ENCODE measurements at regions not wholly inside any gene's neighbourhood (a gene's known extent, or its start where the extent isn't known, plus 50 kb on each side); places are given as distances from the start of the nearest gene placed in this dataset.

DNA sequence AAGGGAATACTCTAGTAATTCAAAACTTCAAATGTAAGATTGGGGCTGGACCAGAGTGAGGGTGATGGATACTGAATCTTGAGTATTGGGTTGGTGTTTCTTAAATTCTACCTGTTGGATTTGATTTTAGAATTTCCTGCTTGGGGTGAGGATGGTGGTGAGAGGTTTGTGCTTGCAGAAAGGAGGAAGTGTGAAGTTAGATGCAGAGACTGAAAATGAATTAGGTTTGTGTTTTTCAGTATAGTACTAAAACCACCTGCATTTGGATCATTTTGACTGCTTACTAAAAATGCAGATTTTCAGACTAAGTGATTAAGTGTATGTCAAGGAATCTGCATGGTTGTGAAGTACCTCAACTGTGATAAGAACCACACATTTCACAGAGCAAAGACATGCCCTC lies 131.5 kb upstream of the CENPE start:
- DNase-seq (no peak), ATAC-seq (replicated peaks) (no peak)
- H3K27ac Mint-ChIP-seq, result no peak overlapping the region
- H3K4me1 Mint-ChIP-seq (ENCODE audit: low read depth in 2 of 2), result no peaks in the 10 kb centered on the region
- peaks cover 0 to 3% of the 10 kb centered on the region in 2 donors for H3K9me3 Mint-ChIP-seq
- no peaks in the 10 kb centered on the region for H3K36me3 Mint-ChIP-seq (ENCODE audit: insufficient read depth)
- H3K4me3 Mint-ChIP-seq, result no peak overlapping the region
- no peaks in the 10 kb centered on the region for H3K27me3 Mint-ChIP-seq

DNA sequence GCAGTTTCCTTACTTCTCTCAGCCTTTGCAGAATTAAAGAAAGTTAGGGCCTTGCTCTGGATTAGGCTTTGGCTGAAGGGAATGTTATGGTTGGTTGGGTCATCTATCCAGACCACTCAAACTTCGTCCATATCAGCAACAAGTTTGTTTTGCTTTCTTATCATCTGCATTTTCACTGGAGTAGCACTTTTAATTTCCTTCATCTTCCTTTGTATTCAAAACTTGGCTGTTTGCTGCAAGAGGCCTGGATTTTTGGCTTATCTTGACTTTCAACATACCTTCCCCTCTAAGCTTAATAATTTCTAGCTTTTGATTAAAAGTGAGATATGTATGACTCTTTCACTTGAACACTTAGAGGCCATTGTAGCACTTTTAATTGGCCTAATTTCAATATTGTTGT lies 126.7 kb upstream of the CENPE start:
- no peak overlapping the region for H3K27ac Mint-ChIP-seq
- H3K27me3 Mint-ChIP-seq, result no peaks in the 10 kb centered on the region
- no peak for ATAC-seq (replicated peaks)
- H3K9me3 Mint-ChIP-seq, result no peaks in the 10 kb centered on the region
- DNase-seq, result no peak
- H3K4me3 Mint-ChIP-seq, result no peak overlapping the region
- H3K4me1 Mint-ChIP-seq (ENCODE audit: low read depth in 2 of 2), result no peaks in the 10 kb centered on the region
- no peaks in the 10 kb centered on the region for H3K36me3 Mint-ChIP-seq (ENCODE audit: insufficient read depth)

DNA sequence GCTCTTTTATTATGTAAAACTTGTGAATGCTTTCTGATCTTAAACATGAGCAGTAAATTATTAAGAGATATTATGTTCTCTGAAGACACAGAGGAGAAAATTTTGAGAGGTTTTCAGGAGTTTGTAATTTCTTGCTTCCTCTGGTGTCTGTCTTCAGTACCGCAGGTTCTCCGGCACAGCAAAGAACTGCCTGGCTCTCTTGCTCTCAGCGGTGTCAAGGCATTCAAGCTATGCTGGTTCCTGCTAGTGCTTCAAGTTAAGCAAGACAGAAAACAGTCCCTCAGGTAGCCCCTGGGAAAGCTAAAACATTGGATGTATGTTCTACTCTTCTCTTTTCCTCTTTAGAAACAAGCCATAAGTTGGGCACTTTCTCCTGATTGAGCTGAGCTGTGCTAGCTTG lies 120.2 kb upstream of the CENPE start:
- ATAC-seq (replicated peaks), result no peak
- Mint-ChIP-seq H3K27ac (no peak overlapping the region), H3K9me3 (peaks cover 0 to 4% of the 10 kb centered on the region in 2 donors), H3K27me3 (no peaks in the 10 kb centered on the region), H3K4me3 (no peak overlapping the region), H3K4me1 (ENCODE audit: low read depth in 2 of 2) (no peaks in the 10 kb centered on the region), H3K36me3 (ENCODE audit: insufficient read depth) (no peaks in the 10 kb centered on the region)
- no peak for DNase-seq

DNA sequence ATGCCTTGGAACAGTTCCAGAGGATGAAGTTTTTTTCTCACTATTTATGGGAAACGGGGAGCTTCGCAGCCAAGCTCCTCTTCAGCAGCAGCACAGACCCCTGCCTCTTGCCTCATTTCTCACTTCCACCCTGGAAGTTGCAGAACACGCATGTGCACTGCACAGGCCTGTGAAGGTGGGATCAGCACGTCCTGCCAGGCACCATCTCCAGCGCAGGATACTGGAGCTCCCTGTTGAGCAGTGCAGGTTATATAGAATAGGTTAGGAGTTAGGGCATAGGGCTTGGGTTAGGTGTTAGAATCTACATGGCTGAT lies 110.1 kb upstream of the CENPE start:
- ATAC-seq (replicated peaks) (no peak), DNase-seq (no peak)
- no peak overlapping the region for H3K4me3 Mint-ChIP-seq
- peaks cover 9 to 15% of the 10 kb centered on the region in 2 donors for H3K9me3 Mint-ChIP-seq
- H3K27ac Mint-ChIP-seq, result no peak overlapping the region
- H3K27me3 Mint-ChIP-seq, result peaks cover 0 to 12% of the 10 kb centered on the region in 2 donors
- no peaks in the 10 kb centered on the region for H3K4me1 Mint-ChIP-seq (ENCODE audit: low read depth in 2 of 2)
- H3K36me3 Mint-ChIP-seq (ENCODE audit: insufficient read depth), result no peaks in the 10 kb centered on the region

DNA sequence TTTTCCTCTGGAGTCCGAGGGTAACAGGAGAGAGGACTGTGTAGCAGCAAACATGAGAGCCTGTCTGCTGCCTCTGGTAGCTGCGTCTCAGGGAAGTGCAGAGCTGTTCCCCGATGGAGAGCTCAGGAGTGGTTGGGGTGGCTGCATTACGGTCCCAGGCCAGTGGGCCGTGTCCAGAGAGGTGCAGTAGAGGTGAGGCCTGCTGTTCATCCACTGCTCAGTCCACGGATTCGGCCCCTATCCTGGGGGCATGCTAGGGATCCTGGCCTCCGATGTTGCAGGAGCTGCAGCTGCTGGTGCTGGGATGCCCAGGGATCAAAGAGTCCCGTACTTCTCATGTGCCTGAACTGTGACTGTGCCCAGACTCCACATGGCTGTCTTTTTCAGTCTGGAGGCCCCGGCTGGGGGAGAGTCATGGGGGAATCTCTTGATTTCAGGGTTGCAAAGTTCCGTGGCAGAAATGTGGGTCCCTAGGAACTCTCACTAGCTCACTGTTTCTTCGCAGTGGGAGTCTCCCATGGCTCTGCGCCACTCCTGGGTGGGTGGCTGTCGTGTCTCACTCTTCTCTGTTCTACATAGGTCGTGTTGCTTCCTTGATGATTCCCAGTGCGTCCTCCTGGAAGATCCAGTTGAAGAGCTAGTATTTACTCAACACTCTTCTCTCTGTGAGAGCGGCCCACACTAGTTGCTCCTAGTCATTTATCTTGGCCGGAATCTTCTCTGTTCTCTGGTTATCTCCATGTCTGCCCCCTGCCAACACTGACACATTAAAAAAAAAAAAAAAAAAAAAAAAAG lies 109.5 kb upstream of the CENPE start:
- no peaks in the 10 kb centered on the region for H3K4me1 Mint-ChIP-seq (ENCODE audit: low read depth in 2 of 2)
- H3K4me3 Mint-ChIP-seq, result no peak overlapping the region
- ATAC-seq (replicated peaks), result no peak

DNA sequence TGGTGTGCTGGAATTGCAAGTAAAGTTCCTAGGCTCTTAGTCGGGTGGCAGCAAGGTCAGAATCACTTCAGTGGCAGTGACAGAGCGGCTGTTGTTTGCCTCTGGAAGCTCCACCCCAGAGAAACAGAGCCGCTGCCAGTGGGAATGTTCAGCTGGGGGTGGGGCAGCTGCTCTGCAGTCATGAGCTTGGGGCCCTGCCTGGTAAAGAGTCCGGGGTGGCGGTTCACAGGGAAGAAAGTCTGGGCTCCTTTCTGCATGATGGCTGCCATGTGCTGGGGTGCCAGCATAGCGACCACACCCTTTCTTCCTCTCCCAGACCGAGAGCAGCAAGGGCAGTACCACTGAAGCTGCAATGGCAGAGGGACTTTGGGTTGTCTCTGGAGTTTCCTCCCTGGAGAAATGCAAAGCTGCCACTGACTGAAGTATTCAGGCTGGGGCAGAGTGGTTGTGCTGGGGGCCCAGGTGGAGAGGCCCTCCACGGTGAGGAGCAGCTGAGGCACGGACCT lies 108.8 kb upstream of the CENPE start:
- DNase-seq, result no peak
- H3K4me3 Mint-ChIP-seq, result no peak overlapping the region
- H3K9me3 Mint-ChIP-seq, result peaks cover 9% of the 10 kb centered on the region in 2 donors
- H3K4me1 Mint-ChIP-seq (ENCODE audit: low read depth in 2 of 2), result no peaks in the 10 kb centered on the region
- no peak for ATAC-seq (replicated peaks)
- no peaks in the 10 kb centered on the region for H3K36me3 Mint-ChIP-seq (ENCODE audit: insufficient read depth)
- peaks cover 0 to 13% of the 10 kb centered on the region in 2 donors for H3K27me3 Mint-ChIP-seq
- H3K27ac Mint-ChIP-seq, result no peak overlapping the region

More for the DNA sequence above, 109.5 kb upstream of the CENPE start:
- H3K36me3 Mint-ChIP-seq (ENCODE audit: insufficient read depth), result no peaks in the 10 kb centered on the region
- H3K27ac Mint-ChIP-seq, result no peak overlapping the region
- H3K27me3 Mint-ChIP-seq, result peaks cover 0 to 13% of the 10 kb centered on the region in 2 donors
- peaks cover 9 to 15% of the 10 kb centered on the region in 2 donors for H3K9me3 Mint-ChIP-seq
- no peak for DNase-seq

DNA sequence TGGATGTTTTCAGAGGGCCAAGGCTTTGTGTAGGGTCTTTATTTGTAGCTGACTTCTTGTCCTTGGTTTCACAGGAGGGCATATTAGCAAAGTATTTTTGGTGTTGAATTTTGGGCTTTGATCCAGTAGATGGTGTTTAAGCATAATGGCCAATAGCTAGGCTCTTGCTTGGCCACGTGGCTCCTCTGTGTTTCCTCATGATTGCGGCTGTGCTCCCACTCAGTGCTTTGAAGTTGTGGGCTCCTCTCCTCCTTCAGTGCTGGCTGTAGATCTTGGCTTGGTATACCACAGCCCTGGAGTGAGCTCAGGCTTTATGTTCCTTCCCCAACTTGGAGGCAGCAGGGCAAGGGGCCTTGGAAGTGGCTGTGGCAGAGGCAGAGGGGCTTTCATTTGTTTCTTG lies 107.2 kb upstream of the CENPE start:
- Mint-ChIP-seq H3K27ac (no peak overlapping the region), H3K9me3 (peaks cover 0 to 7% of the 10 kb centered on the region in 2 donors), H3K36me3 (ENCODE audit: insufficient read depth) (no peaks in the 10 kb centered on the region)

DNA sequence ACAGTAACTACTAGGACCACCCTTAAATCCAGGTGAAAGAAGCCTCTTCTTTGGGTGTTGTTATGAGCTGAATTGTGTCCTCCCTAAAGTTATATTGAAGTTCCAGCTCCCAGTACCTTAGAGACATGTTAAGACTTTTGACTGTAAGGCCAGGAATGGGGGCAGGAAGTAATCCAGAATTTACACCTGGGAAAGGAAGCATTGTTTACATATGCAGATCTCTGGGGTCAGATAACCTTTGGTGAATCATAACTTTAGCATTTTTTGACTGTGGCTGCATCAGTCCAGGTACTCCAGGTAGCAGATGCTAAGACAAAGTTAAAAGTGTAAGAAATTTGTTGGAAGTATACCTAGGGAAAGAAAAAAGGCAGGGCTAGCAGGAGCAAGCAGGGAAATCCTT lies 104.9 kb upstream of the CENPE start:
- no peaks in the 10 kb centered on the region for H3K4me1 Mint-ChIP-seq (ENCODE audit: low read depth in 2 of 2)
- ATAC-seq (replicated peaks), result no peak
- H3K27ac Mint-ChIP-seq, result no peak overlapping the region
- H3K4me3 Mint-ChIP-seq, result no peak overlapping the region
- no peaks in the 10 kb centered on the region for H3K9me3 Mint-ChIP-seq
- no peaks in the 10 kb centered on the region for H3K36me3 Mint-ChIP-seq (ENCODE audit: insufficient read depth)
- H3K27me3 Mint-ChIP-seq, result peaks cover 0 to 13% of the 10 kb centered on the region in 2 donors
- no peak for DNase-seq

More for the DNA sequence above, 107.2 kb upstream of the CENPE start:
- no peak overlapping the region for H3K4me3 Mint-ChIP-seq
- peaks cover 0 to 13% of the 10 kb centered on the region in 2 donors for H3K27me3 Mint-ChIP-seq
- no peak for DNase-seq
- no peaks in the 10 kb centered on the region for H3K4me1 Mint-ChIP-seq (ENCODE audit: low read depth in 2 of 2)
- ATAC-seq (replicated peaks), result no peak

DNA sequence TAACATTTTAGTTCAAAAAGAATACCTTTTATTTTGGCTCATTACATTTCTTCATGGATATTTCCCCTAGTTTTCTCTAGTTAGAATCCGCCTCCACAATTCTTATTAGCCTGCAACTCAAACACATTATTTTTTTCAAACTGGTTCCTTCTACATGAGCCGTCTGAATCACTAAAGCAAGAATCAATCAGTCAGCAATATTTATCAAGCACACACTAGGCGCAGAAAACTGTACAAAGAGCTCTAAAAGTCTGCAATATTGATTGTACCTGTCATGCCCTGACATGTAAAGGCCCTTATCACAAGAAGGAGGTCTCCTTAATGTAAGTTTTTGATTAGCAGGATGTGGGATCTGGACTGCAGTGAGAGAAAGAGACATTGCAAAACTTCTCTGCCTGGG lies 94.8 kb upstream of the CENPE start:
- Mint-ChIP-seq H3K4me1 (ENCODE audit: low read depth in 2 of 2) (no peaks in the 10 kb centered on the region), H3K9me3 (no peaks in the 10 kb centered on the region), H3K27ac (no peak overlapping the region), H3K36me3 (ENCODE audit: insufficient read depth) (no peaks in the 10 kb centered on the region), H3K27me3 (peaks cover 0 to 8% of the 10 kb centered on the region in 2 donors), H3K4me3 (no peak overlapping the region)
- DNase-seq (no peak), ATAC-seq (replicated peaks) (no peak)

DNA sequence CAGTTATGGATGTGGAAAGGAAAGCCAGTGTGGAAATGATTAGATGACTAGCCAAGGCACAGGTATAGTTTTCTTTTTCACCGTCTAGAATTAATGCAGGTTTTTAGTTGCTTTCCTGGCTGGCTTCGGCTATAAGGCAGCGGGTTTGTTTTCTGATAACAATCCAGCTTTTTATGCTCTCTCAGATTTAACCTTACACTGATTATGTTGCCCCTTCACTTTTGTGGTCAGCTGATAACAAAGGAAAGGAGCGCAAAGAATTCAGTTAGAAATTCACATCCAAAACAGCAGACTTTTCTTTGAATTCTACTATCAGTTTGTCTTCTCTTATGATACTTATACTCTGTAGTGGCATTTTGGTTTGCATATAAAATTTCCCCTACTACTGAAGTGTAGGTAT lies 94.2 kb upstream of the CENPE start:
- no peaks in the 10 kb centered on the region for H3K4me1 Mint-ChIP-seq (ENCODE audit: low read depth in 2 of 2)
- DNase-seq, result no peak
- no peak overlapping the region for H3K4me3 Mint-ChIP-seq
- H3K9me3 Mint-ChIP-seq, result no peaks in the 10 kb centered on the region
- no peaks in the 10 kb centered on the region for H3K36me3 Mint-ChIP-seq (ENCODE audit: insufficient read depth)
- H3K27me3 Mint-ChIP-seq, result peaks cover 0 to 8% of the 10 kb centered on the region in 2 donors
- ATAC-seq (replicated peaks), result no peak
- H3K27ac Mint-ChIP-seq, result no peak overlapping the region

DNA sequence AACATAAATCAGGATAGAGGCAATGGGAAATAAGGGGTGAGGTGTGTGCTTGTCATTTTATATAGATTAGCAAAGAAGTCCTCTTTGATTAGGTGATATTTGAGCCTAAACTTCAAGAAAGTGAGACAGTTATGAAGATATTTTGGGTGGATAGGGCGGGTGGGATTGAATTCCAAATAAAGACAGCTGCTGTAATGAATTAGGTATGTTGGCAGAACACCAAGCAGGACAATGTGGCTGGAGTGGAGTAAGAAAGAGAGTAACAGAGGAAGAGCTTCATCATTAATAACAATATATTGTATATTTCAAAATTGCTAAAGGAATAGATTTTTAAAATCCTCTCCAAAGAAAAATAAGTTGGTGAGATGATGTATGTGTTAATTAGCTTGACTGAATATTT lies 91.0 kb upstream of the CENPE start:
- peaks cover 0 to 18% of the 10 kb centered on the region in 2 donors for H3K9me3 Mint-ChIP-seq
- H3K27ac Mint-ChIP-seq, result no peak overlapping the region
- H3K27me3 Mint-ChIP-seq, result peaks cover 0 to 8% of the 10 kb centered on the region in 2 donors
- no peak overlapping the region for H3K4me3 Mint-ChIP-seq
- ATAC-seq (replicated peaks) (no peak), DNase-seq (no peak)
- H3K36me3 Mint-ChIP-seq (ENCODE audit: insufficient read depth), result no peaks in the 10 kb centered on the region
- H3K4me1 Mint-ChIP-seq (ENCODE audit: low read depth in 2 of 2), result no peaks in the 10 kb centered on the region

DNA sequence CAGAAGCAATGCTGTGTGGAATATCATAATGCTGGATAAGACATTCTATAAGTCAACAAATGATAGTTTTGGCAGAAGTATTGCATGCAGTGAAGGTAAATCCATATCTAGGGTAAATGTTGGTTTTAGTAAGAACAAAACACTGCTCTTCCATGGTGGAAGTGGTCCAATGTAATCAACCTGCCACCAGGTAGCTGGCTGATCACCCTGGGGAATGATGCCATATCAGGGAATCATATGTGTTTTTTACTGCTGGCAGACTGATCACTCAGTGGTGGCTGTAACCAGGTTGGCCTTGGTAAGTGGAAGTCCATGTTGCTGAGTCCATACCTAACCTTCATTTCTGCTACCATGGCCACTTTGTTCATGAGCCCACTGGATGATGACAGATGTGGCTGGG lies 74.0 kb upstream of the CENPE start:
- Mint-ChIP-seq H3K27ac (no peak overlapping the region), H3K9me3 (no peaks in the 10 kb centered on the region), H3K27me3 (peaks cover 13 to 16% of the 10 kb centered on the region in 2 donors), H3K36me3 (ENCODE audit: insufficient read depth) (no peaks in the 10 kb centered on the region), H3K4me1 (ENCODE audit: low read depth in 2 of 2) (no peaks in the 10 kb centered on the region), H3K4me3 (no peak overlapping the region)
- ATAC-seq (replicated peaks), result no peak
- no peak for DNase-seq

DNA sequence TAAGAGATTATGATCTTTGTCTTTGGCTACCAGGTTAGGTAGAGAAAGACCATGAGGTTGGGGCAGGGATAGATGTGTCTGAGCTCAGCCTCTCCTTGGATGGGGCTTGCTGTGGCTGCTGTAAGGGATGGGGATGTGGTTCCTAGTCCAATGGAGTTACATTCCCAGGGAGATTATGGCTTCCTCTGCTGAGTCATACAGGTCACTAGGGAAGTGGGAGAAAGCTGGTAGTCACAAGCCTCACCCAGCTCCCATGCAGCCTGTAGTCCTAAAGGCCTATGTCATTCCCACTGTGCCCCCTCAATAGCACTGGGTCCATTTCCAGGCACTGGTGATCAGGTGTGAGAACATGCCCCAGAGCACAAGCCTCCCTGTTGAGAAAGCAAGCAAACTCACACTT lies 70.6 kb upstream of the CENPE start:
- no peaks in the 10 kb centered on the region for H3K4me1 Mint-ChIP-seq (ENCODE audit: low read depth in 2 of 2)
- H3K9me3 Mint-ChIP-seq, result no peaks in the 10 kb centered on the region
- ATAC-seq (replicated peaks), result no peak
- H3K27me3 Mint-ChIP-seq, result peaks cover 15 to 40% of the 10 kb centered on the region in 2 donors
- H3K36me3 Mint-ChIP-seq (ENCODE audit: insufficient read depth), result no peaks in the 10 kb centered on the region
- no peak overlapping the region for H3K4me3 Mint-ChIP-seq
- no peak overlapping the region for H3K27ac Mint-ChIP-seq
- no peak for DNase-seq

DNA sequence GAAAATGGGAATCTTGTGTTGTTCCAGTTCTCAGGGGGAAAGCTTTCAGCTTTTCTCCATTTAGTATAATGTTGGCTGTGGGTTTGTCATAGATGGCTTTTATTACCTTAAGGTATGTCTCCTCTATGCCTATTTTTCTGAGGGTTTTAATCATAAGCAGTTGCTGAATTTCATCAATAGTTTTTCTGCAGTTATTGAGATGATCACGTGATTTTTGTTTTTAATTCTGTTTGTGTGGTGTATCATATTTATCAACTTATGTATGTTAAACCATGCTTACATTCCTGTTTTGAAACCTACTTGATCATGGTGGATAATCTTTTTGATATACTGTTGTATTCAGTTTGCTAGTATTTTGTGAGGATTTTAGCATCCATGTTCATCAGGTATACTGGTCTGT lies 66.8 kb upstream of the CENPE start:
- no peak overlapping the region for H3K4me3 Mint-ChIP-seq
- no peaks in the 10 kb centered on the region for H3K9me3 Mint-ChIP-seq
- no peak overlapping the region for H3K27ac Mint-ChIP-seq
- no peaks in the 10 kb centered on the region for H3K36me3 Mint-ChIP-seq (ENCODE audit: insufficient read depth)
- ATAC-seq (replicated peaks), result no peak
- no peak for DNase-seq
- H3K4me1 Mint-ChIP-seq (ENCODE audit: low read depth in 2 of 2), result no peaks in the 10 kb centered on the region
- H3K27me3 Mint-ChIP-seq, result peaks cover 21 to 50% of the 10 kb centered on the region in 2 donors
